ENCODE measurements at regions not wholly inside any gene's neighbourhood (a gene's known extent, or its start where the extent isn't known, plus 50 kb on each side); places are given as distances from the start of the nearest gene placed in this dataset.
A peak's percentile ranks its signal among the peaks of the same experiment; 100 is the strongest.

GRCh38 chr19:28469544-28469943 lies 743.4 kb downstream of the UQCRFS1 start:
- Histone ChIP-seq H3K9me3 (no peaks in the 10 kb centered on the region), H3K4me1 (peaks cover 3% of the 10 kb centered on the region), H3K36me3 (no peaks in the 10 kb centered on the region), H3K4me3 (no peak overlapping the region), H3K27me3 (no peaks in the 10 kb centered on the region), H3K27ac (no peak overlapping the region)
- DNase-seq (no peak), ATAC-seq (no peak)
- no peak for TF ChIP-seq CTCF (IDR thresholded peaks at IDR 0.05)
- intact Hi-C loops (cut with DNase I): no loop called here

GRCh38 chr19:28468701-28469459 lies 744.1 kb downstream of the UQCRFS1 start:
- Histone ChIP-seq H3K27ac (no peak overlapping the region), H3K4me1 (peaks cover 3% of the 10 kb centered on the region), H3K27me3 (no peaks in the 10 kb centered on the region), H3K9me3 (no peaks in the 10 kb centered on the region), H3K4me3 (no peak overlapping the region), H3K36me3 (no peaks in the 10 kb centered on the region)
- TF ChIP-seq CTCF (IDR thresholded peaks at IDR 0.05): no peak
- DNase-seq (no peak), ATAC-seq (peak; percentile 29)
- intact Hi-C loops (cut with DNase I): no loop called here

GRCh38 chr19:28466107-28467045 lies 746.6 kb downstream of the UQCRFS1 start:
- intact Hi-C loops (cut with DNase I): no loop called here
- ATAC-seq (peak; percentile 66), DNase-seq (peak; percentile 78)
- no peaks in the 10 kb centered on the region for H3K27me3 ChIP-seq
- no peak overlapping the region for H3K27ac ChIP-seq
- H3K36me3 ChIP-seq: no peaks in the 10 kb centered on the region
- H3K4me1 ChIP-seq: peaks cover 3% of the 10 kb centered on the region
- no peaks in the 10 kb centered on the region for H3K9me3 ChIP-seq
- TF ChIP-seq CTCF (IDR thresholded peaks at IDR 0.05): peak; percentile 78
- no peak overlapping the region for H3K4me3 ChIP-seq

GRCh38 chr19:28465371-28466086 lies 747.4 kb downstream of the UQCRFS1 start:
- intact Hi-C loops (cut with DNase I): no loop called here
- no peaks in the 10 kb centered on the region for H3K9me3 ChIP-seq
- no peak overlapping the region for H3K4me3 ChIP-seq
- no peak overlapping the region for H3K27ac ChIP-seq
- DNase-seq: no peak
- ATAC-seq: no peak
- H3K4me1 ChIP-seq: peaks cover 3% of the 10 kb centered on the region
- H3K27me3 ChIP-seq: no peaks in the 10 kb centered on the region
- TF ChIP-seq CTCF (IDR thresholded peaks at IDR 0.05): no peak
- no peaks in the 10 kb centered on the region for H3K36me3 ChIP-seq

GRCh38 chr19:28463493-28464053 lies 749.4 kb downstream of the UQCRFS1 start:
- no peak for DNase-seq
- Histone ChIP-seq H3K9me3 (no peaks in the 10 kb centered on the region), H3K4me1 (no peaks in the 10 kb centered on the region), H3K4me3 (no peak overlapping the region), H3K27me3 (no peaks in the 10 kb centered on the region), H3K36me3 (no peaks in the 10 kb centered on the region), H3K27ac (no peak overlapping the region)
- TF ChIP-seq CTCF (IDR thresholded peaks at IDR 0.05): no peak
- ATAC-seq: no peak
- intact Hi-C loops (cut with DNase I): no loop called here

All from upper lobe of right lung (tissue), 1 donor.